IMR-90 (cell line): ENCODE measurements at regions not wholly inside any gene's neighbourhood (a gene's known extent, or its start where the extent isn't known, plus 50 kb on each side); places are given as distances from the start of the nearest gene placed in this dataset.

Experiments used
- ATAC-seq: fragments of 200-7000 bp; cut with Tn5 transposase; 2 replicates; pipeline ENCODE4 v1.9.1; 2020; ENCODE audit warnings: low read depth, mild to moderate bottlenecking, moderate library complexity
- BruUV-seq: library from RNA; stranded (reverse); fragments of 400-500 nt; replicated peaks from 2 replicates; lab custom pipeline; 2021; lab: Mats Ljungman, UMichigan
- CTCF ChIA-PET: fragments of 300-600 bp; formaldehyde crosslinking; extraction: SDS; loops from one replicate; lab custom pipeline; 2021; ENCODE audit warnings: antibody characterized with exemption; lab: Yijun Ruan, JAX
- POLR2A ChIA-PET: fragments of 300-600 bp; sonication (Branson Sonifier 250); formaldehyde crosslinking; loops from one replicate; lab custom pipeline; 2022; ENCODE audit warnings: antibody characterized with exemption; ENCODE audit not compliant: unreplicated experiment; lab: Charles Lee
- DNase-seq: peaks from one replicate; pipeline ENCODE4 v3.0.0; 2013
- H2AFZ ChIP-seq: replicated peaks from 2 replicates; pipeline ENCODE3; 2013; ENCODE audit warnings: low read length, mild to moderate bottlenecking; ENCODE audit not compliant: poor library complexity
- H2AK5ac ChIP-seq: 2 replicates; pipeline ENCODE4 v1.6.1; 2013; ENCODE audit warnings: low read depth, low read length, inconsistent platforms
- H2AK9ac ChIP-seq: replicated peaks from 2 replicates; pipeline ENCODE3; 2013; ENCODE audit warnings: mild to moderate bottlenecking, low read depth, low read length, moderate library complexity; ENCODE audit not compliant: poor library complexity
- H2BK120ac ChIP-seq: 2 replicates; pipeline ENCODE4 v1.6.1; 2013; ENCODE audit warnings: low read depth, low read length, inconsistent platforms
- H2BK15ac ChIP-seq: 3 replicates; pipeline ENCODE4 v1.6.1; 2013; ENCODE audit warnings: low read depth, low read length, inconsistent platforms
- H2BK20ac ChIP-seq: 2 replicates; pipeline ENCODE4 v1.6.1; 2013; ENCODE audit warnings: low read depth, mild to moderate bottlenecking, inconsistent platforms, low read length, moderate library complexity
- H2BK5ac ChIP-seq: 2 replicates; pipeline ENCODE4 v1.6.1; 2013; ENCODE audit warnings: mild to moderate bottlenecking, low read depth, low read length, inconsistent platforms; ENCODE audit not compliant: poor library complexity, severe bottlenecking
- H3K14ac ChIP-seq: replicated peaks from 2 replicates; pipeline ENCODE4 v1.6.1; 2013; ENCODE audit warnings: low read depth, low read length, inconsistent platforms
- H3K18ac ChIP-seq: 2 replicates; pipeline ENCODE4 v1.6.1; 2013; ENCODE audit warnings: low read depth, low read length, control low read depth
- H3K23ac ChIP-seq: 2 replicates; pipeline ENCODE4 v1.6.1; 2013; ENCODE audit warnings: low read depth, low read length, inconsistent platforms
- H3K27ac ChIP-seq: 2 replicates; pipeline ENCODE4 v1.5.1; 2013; ENCODE audit warnings: mild to moderate bottlenecking, control low read depth, low read length; ENCODE audit not compliant: insufficient read depth
- H3K27me3 ChIP-seq: 2 replicates; pipeline ENCODE4 v1.6.1; 2013; ENCODE audit warnings: low read length; ENCODE audit not compliant: control insufficient read depth, insufficient read depth
- H3K36me3 ChIP-seq: 2 replicates; pipeline ENCODE4 v1.6.1; 2013; ENCODE audit warnings: low read length, mixed read lengths; ENCODE audit not compliant: control insufficient read depth, insufficient read depth
- H3K4ac ChIP-seq: 2 replicates; pipeline ENCODE4 v1.6.1; 2013; ENCODE audit warnings: low read depth, low read length, inconsistent platforms
- H3K4me1 ChIP-seq: 2 replicates; pipeline ENCODE4 v1.6.1; 2013; ENCODE audit warnings: low read length, mixed read lengths; ENCODE audit not compliant: control insufficient read depth, insufficient read depth
- H3K4me2 ChIP-seq: 2 replicates; pipeline ENCODE4 v1.6.1; 2013; ENCODE audit warnings: low read depth, mild to moderate bottlenecking, control low read depth, low read length, moderate library complexity
- H3K4me3 ChIP-seq: 2 replicates; pipeline ENCODE4 v1.5.1; 2013; ENCODE audit warnings: low read depth, mild to moderate bottlenecking, control low read depth, low read length, moderate library complexity; ENCODE audit not compliant: insufficient read depth
- H3K56ac ChIP-seq: 2 replicates; pipeline ENCODE4 v1.6.1; 2013; ENCODE audit warnings: low read length, inconsistent platforms; ENCODE audit not compliant: insufficient read depth; ENCODE audit errors: extremely low read depth
- H3K79me1 ChIP-seq, 2 experiments: 2 replicates each; pipeline ENCODE4 v1.6.1; 2013; ENCODE audit warnings: low read length in 2 of 2, inconsistent platforms in 1 of 2, low read depth in 1 of 2
- H3K9ac ChIP-seq: 2 replicates; pipeline ENCODE4 v1.6.1; 2013; ENCODE audit warnings: low read depth, low read length, control low read depth
- H3K9me1 ChIP-seq: 2 replicates; pipeline ENCODE4 v1.6.1; 2013; ENCODE audit warnings: low read length, inconsistent platforms; ENCODE audit not compliant: insufficient read depth
- H3K9me3 ChIP-seq: 2 replicates; pipeline ENCODE4 v1.6.1; 2013; ENCODE audit warnings: low read length; ENCODE audit not compliant: control insufficient read depth, insufficient read depth
- H4K20me1 ChIP-seq: 2 replicates; pipeline ENCODE4 v1.6.1; 2013; ENCODE audit warnings: low read length, inconsistent platforms; ENCODE audit not compliant: insufficient read depth
- H4K5ac ChIP-seq: 2 replicates; pipeline ENCODE4 v1.6.1; 2013; ENCODE audit warnings: mild to moderate bottlenecking, low read depth, low read length, control low read depth
- H4K8ac ChIP-seq, 2 experiments: 2 replicates each; pipeline ENCODE4 v1.6.1; 2013; ENCODE audit warnings: low read depth in 2 of 2, low read length in 2 of 2, control low read depth in 1 of 2, inconsistent platforms in 1 of 2
- H4K91ac ChIP-seq: 2 replicates; pipeline ENCODE4 v1.6.1; 2013; ENCODE audit warnings: low read depth, low read length, inconsistent platforms; ENCODE audit not compliant: insufficient read depth
- CEBPB ChIP-seq: IDR thresholded peaks from 2 replicates; pipeline ENCODE4 v1.6.1; 2012; ENCODE audit warnings: low read depth, low read length, improper control_type of control experiment
- CHD1 ChIP-seq: IDR thresholded peaks from 2 replicates; pipeline ENCODE4 v1.6.1; 2012; ENCODE audit warnings: low read depth, low read length, improper control_type of control experiment
- ELK1 ChIP-seq: fragments of 150-350 bp; IDR thresholded peaks from 2 replicates; pipeline ENCODE4 v1.6.1; 2016; ENCODE audit warnings: low read depth, mild to moderate bottlenecking, low read length, moderate library complexity, borderline replicate concordance
- MAZ ChIP-seq: IDR thresholded peaks from 2 replicates; pipeline ENCODE4 v1.6.1; 2012; ENCODE audit warnings: low read depth, mild to moderate bottlenecking, low read length, improper control_type of control experiment, moderate library complexity, borderline replicate concordance
- NFE2L2 ChIP-seq: fragments of 150-350 bp; IDR thresholded peaks from 2 replicates; pipeline ENCODE4 v1.6.1; 2016; ENCODE audit warnings: low read depth, mild to moderate bottlenecking, low read length
- USF2 ChIP-seq: fragments of 150-350 bp; IDR thresholded peaks from 2 replicates; pipeline ENCODE4 v1.6.1; 2017; ENCODE audit warnings: mild to moderate bottlenecking, antibody characterized with exemption, low read length, low read depth
- WGBS, 2 experiments: methylation state at CpG; one replicate each; pipeline versions ENCODE4 v1.1.5 to v1.1.7; 2013; ENCODE audit warnings: missing lambda C conversion rate in 2 of 2; ENCODE audit not compliant: insufficient read length in 1 of 2; ENCODE audit errors: extremely low coverage in 2 of 2; 5-methylcytosine and 5-hydroxymethylcytosine counted together
- dilution Hi-C: fragments of 300-500 bp; cut with HindIII; formaldehyde crosslinking; loops from one replicate; pipeline ENCODE4 v1.14.3; 2018; ENCODE audit warnings: low sequenced_read_pairs; ENCODE audit not compliant: unreplicated experiment
- in situ Hi-C: fragments of 300-500 bp; cut with MboI; formaldehyde crosslinking; loops from 3 replicates; pipeline ENCODE4 v1.14.3; 2019; ENCODE audit warnings: low sequenced_read_pairs, inconsistent platforms, mixed read lengths
- intact Hi-C: fragments of 100-400 bp; cut with micrococcal nuclease; formaldehyde crosslinking; loops from 2 replicates; pipeline ENCODE4 v1.10.0; 2022

GRCh38 chr4:152200511-152201333, 335.2 kb downstream of the FBXW7 start:
- no peak overlapping the region for H3K4me2 ChIP-seq
- H2BK120ac ChIP-seq, result no peak overlapping the region
- H3K79me1 ChIP-seq, result no peaks in the 10 kb centered on the region
- no peaks in the 10 kb centered on the region for H4K20me1 ChIP-seq
- no peak overlapping the region for H3K18ac ChIP-seq
- BruUV-seq, result no TSS peak
- peaks cover 26% of the 10 kb centered on the region for H3K27me3 ChIP-seq
- H4K8ac ChIP-seq, result no peak overlapping the region
- no peak overlapping the region for H3K14ac ChIP-seq
- no peak for TF ChIP-seq ELK1
- TF ChIP-seq MAZ, result no peak
- TF ChIP-seq USF2, result no peak
- TF ChIP-seq CEBPB, result no peak
- no peak for TF ChIP-seq NFE2L2
- no peak for TF ChIP-seq CHD1
- H3K27ac ChIP-seq, result no peak overlapping the region
- H3K4me1 ChIP-seq, result no peaks in the 10 kb centered on the region
- dilution Hi-C loops, result no loop called here
- intact Hi-C loops, result no loop called here
- no peak overlapping the region for H2BK20ac ChIP-seq
- no peak overlapping the region for H2AK9ac ChIP-seq
- H3K56ac ChIP-seq, result no peak overlapping the region
- ChIA-PET CTCF (no interaction called here), POLR2A (no interaction called here)
- H3K9me3 ChIP-seq, result no peaks in the 10 kb centered on the region
- WGBS, 2 experiments, result no CpG with 5 or more reads among the region's 7 CpGs
- DNase-seq, result no peak
- no peak for ATAC-seq
- in situ Hi-C loops, result no loop called here
- no peak overlapping the region for H4K5ac ChIP-seq
- no peak overlapping the region for H2AFZ ChIP-seq
- no peak overlapping the region for H3K23ac ChIP-seq
- H2AK5ac ChIP-seq, result no peak overlapping the region
- no peaks in the 10 kb centered on the region for H3K9me1 ChIP-seq
- no peak overlapping the region for H3K9ac ChIP-seq
- H2BK15ac ChIP-seq, result no peak overlapping the region
- H3K36me3 ChIP-seq, result no peaks in the 10 kb centered on the region
- H3K4ac ChIP-seq, result no peak overlapping the region
- no peak overlapping the region for H2BK5ac ChIP-seq
- no peak overlapping the region for H4K91ac ChIP-seq
- H3K4me3 ChIP-seq, result no peak overlapping the region
